Neural cell (in vitro differentiated cells): ENCODE measurements at regions not wholly inside any gene's neighbourhood (a gene's known extent, or its start where the extent isn't known, plus 50 kb on each side); places are given as distances from the start of the nearest gene placed in this dataset.

ENCODE experiments used
- H2AFZ ChIP-seq: fragments of 200-600, 300-800 bp; sonication (generic), shearing (Covaris generic); 2 replicates; pipeline ENCODE4 v1.6.0; 2014; ENCODE audit warnings: low read depth, mild to moderate bottlenecking, antibody characterized with exemption, low read length, moderate library complexity
- H3F3A ChIP-seq: fragments of 200-600 bp; shearing (Covaris generic); 2 replicates; pipeline ENCODE4 v1.6.1; 2016; ENCODE audit warnings: mild to moderate bottlenecking, moderate library complexity, mixed read lengths, antibody characterized with exemption, low read length; ENCODE audit not compliant: insufficient read depth, poor library complexity, severe bottlenecking
- H3K27ac ChIP-seq: fragments of 200-600, 300-800 bp; sonication (generic), shearing (Covaris generic); 2 replicates; pipeline ENCODE4 v1.5.1; 2014; ENCODE audit warnings: mild to moderate bottlenecking, low read length, moderate library complexity
- H3K27me3 ChIP-seq: fragments of 300-800, 200-600 bp; sonication (generic), shearing (Covaris generic); 2 replicates; pipeline ENCODE4 v1.6.0; 2014; ENCODE audit warnings: mild to moderate bottlenecking, low read depth, low read length, moderate library complexity; ENCODE audit not compliant: insufficient read depth
- H3K36me3 ChIP-seq: fragments of 300-800, 200-600 bp; sonication (generic), shearing (Covaris generic); 2 replicates; pipeline ENCODE4 v1.5.1; 2014; ENCODE audit warnings: mild to moderate bottlenecking, antibody characterized with exemption, low read length, moderate library complexity; ENCODE audit not compliant: insufficient read depth
- H3K4me2 ChIP-seq: fragments of 300-800, 200-600 bp; sonication (generic), shearing (Covaris generic); 2 replicates; pipeline ENCODE4 v1.6.0; 2014; ENCODE audit warnings: mild to moderate bottlenecking, low read length
- H3K4me3 ChIP-seq: fragments of 300-800, 200-600 bp; sonication (generic), shearing (Covaris generic); 2 replicates; pipeline ENCODE4 v1.5.1; 2014; ENCODE audit warnings: mild to moderate bottlenecking, low read length, moderate library complexity
- H3K79me2 ChIP-seq: fragments of 200-600 bp; shearing (Covaris generic); replicated peaks from 2 replicates; pipeline ENCODE4 v1.6.0; 2014; ENCODE audit warnings: mild to moderate bottlenecking, low read length, moderate library complexity; ENCODE audit not compliant: insufficient read depth
- H3K9ac ChIP-seq: fragments of 300-800, 200-600 bp; sonication (generic), shearing (Covaris generic); 2 replicates; pipeline ENCODE4 v1.6.1; 2016; ENCODE audit warnings: mild to moderate bottlenecking, low read length, mixed read lengths
- H3K9me2 ChIP-seq: fragments of 200-600 bp; shearing (Covaris generic); 2 replicates; pipeline ENCODE4 v1.6.1; 2016; ENCODE audit warnings: mild to moderate bottlenecking, low read length, mixed read lengths; ENCODE audit not compliant: insufficient read depth
- H3K9me3 ChIP-seq: fragments of 200-600, 300-800 bp; sonication (generic), shearing (Covaris generic); 2 replicates; pipeline ENCODE4 v1.6.1; 2016; ENCODE audit warnings: mild to moderate bottlenecking, mixed run types, low read length, moderate library complexity, mixed read lengths
- H4K20me1 ChIP-seq: fragments of 200-600 bp; shearing (Covaris generic); 2 replicates; pipeline ENCODE4 v1.6.1; 2016; ENCODE audit warnings: mild to moderate bottlenecking, mixed run types; ENCODE audit not compliant: insufficient read depth
- CTCF ChIP-seq: fragments of 450-650 bp; IDR thresholded peaks from 2 replicates; pipeline ENCODE4 v1.5.1; 2014; ENCODE audit warnings: antibody characterized with exemption, mild to moderate bottlenecking, moderate library complexity; ENCODE audit not compliant: poor library complexity, severe bottlenecking
- EP300 ChIP-seq: fragments of 450-650 bp; conservative IDR thresholded peaks from 2 replicates; pipeline ENCODE4 v1.6.1; 2014; ENCODE audit warnings: antibody characterized with exemption, mild to moderate bottlenecking, moderate library complexity; ENCODE audit not compliant: poor library complexity, severe bottlenecking
- EZH2 ChIP-seq: fragments of 200-600, 300-800 bp; shearing (Covaris generic), sonication (generic); IDR thresholded peaks from 2 replicates; pipeline ENCODE4 v1.6.1; 2014; ENCODE audit warnings: antibody characterized with exemption, low read length, borderline replicate concordance, mild to moderate bottlenecking; ENCODE audit not compliant: insufficient read depth, poor library complexity, severe bottlenecking
- MXI1 ChIP-seq: fragments of 450-650 bp; conservative IDR thresholded peaks from 2 replicates; pipeline ENCODE4 v1.6.1; 2014; ENCODE audit warnings: antibody characterized with exemption, mild to moderate bottlenecking; ENCODE audit not compliant: poor library complexity, severe bottlenecking
- POLR2AphosphoS5 ChIP-seq: IDR thresholded peaks from 2 replicates; pipeline ENCODE4 v1.6.1; 2012
- RAD21 ChIP-seq: fragments of 450-650 bp; conservative IDR thresholded peaks from 2 replicates; pipeline ENCODE4 v1.6.1; 2014; ENCODE audit warnings: antibody characterized with exemption, mild to moderate bottlenecking, moderate library complexity
- SMC3 ChIP-seq: fragments of 450-650 bp; conservative IDR thresholded peaks from 2 replicates; pipeline ENCODE4 v1.6.1; 2014; ENCODE audit warnings: antibody characterized with exemption, mild to moderate bottlenecking, moderate library complexity; ENCODE audit not compliant: poor library complexity
- TAF1 ChIP-seq: IDR thresholded peaks from 2 replicates; pipeline ENCODE4 v1.6.1; 2012; ENCODE audit warnings: low read depth
- TF ChIP-seq, protein P1 (sequence below): IDR thresholded peaks from 2 replicates; pipeline ENCODE4 v1.6.1; 2012; ENCODE audit warnings: borderline replicate concordance

DNA sequence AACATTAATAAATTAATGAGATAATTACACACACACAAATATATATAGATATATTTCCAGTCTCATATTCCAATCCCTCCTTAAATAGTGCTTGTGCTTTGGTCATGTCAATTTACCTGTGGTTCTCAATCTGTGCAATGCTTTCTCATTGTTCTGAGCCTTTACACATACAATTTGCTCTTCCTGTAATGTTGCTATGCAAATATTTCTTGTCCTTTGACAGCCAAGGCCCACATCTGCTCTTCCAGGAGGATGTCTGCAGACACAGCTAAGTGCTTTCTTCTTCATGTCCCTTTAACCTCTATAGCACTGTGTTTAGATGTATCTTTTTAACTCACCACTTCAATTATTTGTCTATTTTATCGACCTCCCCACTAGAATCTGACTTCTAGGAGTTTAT lies 67.3 kb upstream of the RAPGEF2 start:
- TF ChIP-seq RAD21 (no peak), EP300 (no peak), MXI1 (no peak), EZH2 (no peak), SMC3 (no peak), TAF1 (no peak), CTCF (no peak), POLR2AphosphoS5 (no peak)
- TF ChIP-seq, protein P1, sequence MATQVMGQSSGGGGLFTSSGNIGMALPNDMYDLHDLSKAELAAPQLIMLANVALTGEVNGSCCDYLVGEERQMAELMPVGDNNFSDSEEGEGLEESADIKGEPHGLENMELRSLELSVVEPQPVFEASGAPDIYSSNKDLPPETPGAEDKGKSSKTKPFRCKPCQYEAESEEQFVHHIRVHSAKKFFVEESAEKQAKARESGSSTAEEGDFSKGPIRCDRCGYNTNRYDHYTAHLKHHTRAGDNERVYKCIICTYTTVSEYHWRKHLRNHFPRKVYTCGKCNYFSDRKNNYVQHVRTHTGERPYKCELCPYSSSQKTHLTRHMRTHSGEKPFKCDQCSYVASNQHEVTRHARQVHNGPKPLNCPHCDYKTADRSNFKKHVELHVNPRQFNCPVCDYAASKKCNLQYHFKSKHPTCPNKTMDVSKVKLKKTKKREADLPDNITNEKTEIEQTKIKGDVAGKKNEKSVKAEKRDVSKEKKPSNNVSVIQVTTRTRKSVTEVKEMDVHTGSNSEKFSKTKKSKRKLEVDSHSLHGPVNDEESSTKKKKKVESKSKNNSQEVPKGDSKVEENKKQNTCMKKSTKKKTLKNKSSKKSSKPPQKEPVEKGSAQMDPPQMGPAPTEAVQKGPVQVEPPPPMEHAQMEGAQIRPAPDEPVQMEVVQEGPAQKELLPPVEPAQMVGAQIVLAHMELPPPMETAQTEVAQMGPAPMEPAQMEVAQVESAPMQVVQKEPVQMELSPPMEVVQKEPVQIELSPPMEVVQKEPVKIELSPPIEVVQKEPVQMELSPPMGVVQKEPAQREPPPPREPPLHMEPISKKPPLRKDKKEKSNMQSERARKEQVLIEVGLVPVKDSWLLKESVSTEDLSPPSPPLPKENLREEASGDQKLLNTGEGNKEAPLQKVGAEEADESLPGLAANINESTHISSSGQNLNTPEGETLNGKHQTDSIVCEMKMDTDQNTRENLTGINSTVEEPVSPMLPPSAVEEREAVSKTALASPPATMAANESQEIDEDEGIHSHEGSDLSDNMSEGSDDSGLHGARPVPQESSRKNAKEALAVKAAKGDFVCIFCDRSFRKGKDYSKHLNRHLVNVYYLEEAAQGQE, result no peak
- no peak overlapping the region for H3K4me3 ChIP-seq
- H3K9me3 ChIP-seq, result no peaks in the 10 kb centered on the region
- H3K27me3 ChIP-seq, result no peaks in the 10 kb centered on the region
- H3K9ac ChIP-seq, result no peak overlapping the region
- no peaks in the 10 kb centered on the region for H3K79me2 ChIP-seq
- no peaks in the 10 kb centered on the region for H4K20me1 ChIP-seq
- H3K27ac ChIP-seq, result peak overlapping the region; percentile 8
- no peaks in the 10 kb centered on the region for H3K9me2 ChIP-seq
- H3K36me3 ChIP-seq, result no peaks in the 10 kb centered on the region
- H2AFZ ChIP-seq, result no peak overlapping the region
- peaks cover 4% of the 10 kb centered on the region for H3F3A ChIP-seq
- no peak overlapping the region for H3K4me2 ChIP-seq

DNA sequence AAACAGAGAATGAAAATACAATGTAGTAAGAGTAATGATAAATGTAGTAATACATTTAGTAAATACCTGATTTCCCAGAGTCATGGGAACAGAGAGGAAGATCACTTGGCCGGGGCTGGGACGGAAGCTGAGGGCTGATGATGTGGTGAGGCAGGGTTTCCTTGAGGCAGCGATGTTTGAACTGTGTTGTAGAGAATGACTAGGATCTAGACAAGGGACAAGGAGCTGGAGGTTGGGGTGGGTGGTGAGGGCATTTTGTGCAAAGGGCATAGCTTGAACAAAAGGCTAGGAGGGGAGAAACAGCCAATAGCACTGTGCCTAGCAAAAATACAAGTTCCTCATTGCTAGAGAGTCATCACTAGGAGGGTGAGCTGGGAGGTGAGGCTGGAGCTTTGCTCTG lies 64.3 kb upstream of the RAPGEF2 start:
- no peak overlapping the region for H3K4me2 ChIP-seq
- H3K27ac ChIP-seq, result no peak overlapping the region
- H3K79me2 ChIP-seq, result no peaks in the 10 kb centered on the region
- no peaks in the 10 kb centered on the region for H4K20me1 ChIP-seq
- no peak overlapping the region for H2AFZ ChIP-seq
- no peaks in the 10 kb centered on the region for H3K36me3 ChIP-seq
- H3K4me3 ChIP-seq, result no peak overlapping the region
- TF ChIP-seq SMC3, result no peak
- no peak for TF ChIP-seq EZH2
- TF ChIP-seq, protein P1, result no peak
- TF ChIP-seq MXI1, result no peak
- TF ChIP-seq RAD21, result no peak
- no peaks in the 10 kb centered on the region for H3K27me3 ChIP-seq
- no peaks in the 10 kb centered on the region for H3F3A ChIP-seq
- H3K9me2 ChIP-seq, result no peaks in the 10 kb centered on the region
- H3K9ac ChIP-seq, result no peak overlapping the region
- no peaks in the 10 kb centered on the region for H3K9me3 ChIP-seq
